ENCODE measurements at regions not wholly inside any gene's neighbourhood (a gene's known extent, or its start where the extent isn't known, plus 50 kb on each side); places are given as distances from the start of the nearest gene placed in this dataset.

- Histone ChIP-seq H3K36me3 (ENCODE audit: control insufficient read depth, insufficient read depth, low read length) (no peaks in the 10 kb centered on the region), H3K9ac (ENCODE audit: low read length) (no peak overlapping the region), H3K27me3 (ENCODE audit: control insufficient read depth, insufficient read depth, low read length) (peaks cover 5% of the 10 kb centered on the region), H3K27ac (ENCODE audit: low read depth, low read length) (no peak overlapping the region), H3K4me1 (ENCODE audit: control insufficient read depth, insufficient read depth, low read length) (peaks cover 16% of the 10 kb centered on the region), H3K9me3 (ENCODE audit: control insufficient read depth, insufficient read depth, low read depth, low read length) (no peaks in the 10 kb centered on the region), H3K4me3 (ENCODE audit: low read depth, low read length) (no peak overlapping the region)
These were observed 374.9 kb upstream of the RAB6C start for GRCh38 chr2:129604560-129604959.

GRCh38 chr2:129605646-129606045 lies 373.8 kb upstream of the RAB6C start:
- Histone ChIP-seq H3K27me3 (ENCODE audit: control insufficient read depth, insufficient read depth, low read length) (peaks cover 5% of the 10 kb centered on the region), H3K27ac (ENCODE audit: low read depth, low read length) (no peak overlapping the region), H3K36me3 (ENCODE audit: control insufficient read depth, insufficient read depth, low read length) (no peaks in the 10 kb centered on the region), H3K4me1 (ENCODE audit: control insufficient read depth, insufficient read depth, low read length) (peaks cover 16% of the 10 kb centered on the region), H3K9ac (ENCODE audit: low read length) (no peak overlapping the region), H3K9me3 (ENCODE audit: control insufficient read depth, insufficient read depth, low read depth, low read length) (no peaks in the 10 kb centered on the region), H3K4me3 (ENCODE audit: low read depth, low read length) (no peak overlapping the region)

GRCh38 chr2:129606496-129607270 lies 372.8 kb upstream of the RAB6C start:
- H3K27ac ChIP-seq (ENCODE audit: low read depth, low read length), result no peak overlapping the region
- no peaks in the 10 kb centered on the region for H3K36me3 ChIP-seq (ENCODE audit: control insufficient read depth, insufficient read depth, low read length)
- no peak overlapping the region for H3K9ac ChIP-seq (ENCODE audit: low read length)
- peaks cover 16% of the 10 kb centered on the region for H3K4me1 ChIP-seq (ENCODE audit: control insufficient read depth, insufficient read depth, low read length)
- H3K27me3 ChIP-seq (ENCODE audit: control insufficient read depth, insufficient read depth, low read length), result peaks cover 5% of the 10 kb centered on the region
- H3K4me3 ChIP-seq (ENCODE audit: low read depth, low read length), result no peak overlapping the region
- no peaks in the 10 kb centered on the region for H3K9me3 ChIP-seq (ENCODE audit: control insufficient read depth, insufficient read depth, low read depth, low read length)

DNA sequence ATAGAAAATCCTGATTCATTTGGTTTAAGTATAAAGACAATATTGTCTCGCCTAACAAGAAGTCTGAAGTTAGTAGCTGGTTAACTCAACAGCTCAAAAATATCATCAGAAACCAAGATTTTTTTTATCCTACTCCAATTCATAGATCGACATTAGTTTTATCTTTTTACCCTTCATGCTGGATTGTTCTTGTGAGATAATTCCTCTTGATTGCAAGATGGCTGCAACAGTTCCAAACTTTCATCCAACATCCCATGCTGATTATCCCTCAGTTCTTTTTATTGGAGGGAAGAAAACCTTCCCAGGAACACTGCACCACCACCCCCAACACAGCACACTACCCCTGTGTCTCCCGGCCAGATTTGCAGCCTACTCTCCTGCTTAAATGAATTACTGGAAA lies 370.2 kb upstream of the RAB6C start:
- H3K36me3 ChIP-seq (ENCODE audit: control insufficient read depth, insufficient read depth, low read length), result no peaks in the 10 kb centered on the region
- no peak overlapping the region for H3K27ac ChIP-seq (ENCODE audit: low read depth, low read length)
- peaks cover 1% of the 10 kb centered on the region for H3K27me3 ChIP-seq (ENCODE audit: control insufficient read depth, insufficient read depth, low read length)

GRCh38 chr2:129610766-129611165 lies 368.7 kb upstream of the RAB6C start:
- Histone ChIP-seq H3K36me3 (ENCODE audit: control insufficient read depth, insufficient read depth, low read length) (no peaks in the 10 kb centered on the region), H3K9ac (ENCODE audit: low read length) (no peak overlapping the region), H3K4me1 (ENCODE audit: control insufficient read depth, insufficient read depth, low read length) (peaks cover 18% of the 10 kb centered on the region), H3K9me3 (ENCODE audit: control insufficient read depth, insufficient read depth, low read depth, low read length) (no peaks in the 10 kb centered on the region), H3K27me3 (ENCODE audit: control insufficient read depth, insufficient read depth, low read length) (no peaks in the 10 kb centered on the region; the same call in 1 of the 2 replicates), H3K27ac (ENCODE audit: low read depth, low read length) (no peak overlapping the region), H3K4me3 (ENCODE audit: low read depth, low read length) (no peak overlapping the region)

More for the DNA sequence above, 370.2 kb upstream of the RAB6C start:
- H3K9ac ChIP-seq (ENCODE audit: low read length), result no peak overlapping the region
- H3K4me1 ChIP-seq (ENCODE audit: control insufficient read depth, insufficient read depth, low read length), result peaks cover 16% of the 10 kb centered on the region
- H3K4me3 ChIP-seq (ENCODE audit: low read depth, low read length), result no peak overlapping the region
- H3K9me3 ChIP-seq (ENCODE audit: control insufficient read depth, insufficient read depth, low read depth, low read length), result no peaks in the 10 kb centered on the region

DNA sequence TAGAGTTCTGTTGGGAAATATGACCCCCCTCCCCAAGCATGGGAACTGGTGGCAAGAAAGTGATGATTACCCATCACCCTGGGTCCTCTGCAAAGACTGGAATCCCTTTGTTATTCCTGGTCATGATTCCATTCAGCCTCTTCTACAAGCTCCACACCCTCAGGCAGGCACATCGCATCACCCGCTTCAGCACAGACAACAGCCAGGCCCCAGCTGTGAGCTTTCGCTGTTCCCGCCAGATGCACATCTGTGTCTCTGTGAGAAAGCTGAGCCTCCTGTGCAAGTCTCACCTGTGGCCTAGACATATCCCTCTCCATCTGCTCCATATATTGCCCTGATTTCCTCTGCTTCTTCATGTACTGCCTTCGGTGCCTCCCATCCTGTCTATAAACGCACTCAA lies 368.0 kb upstream of the RAB6C start:
- no peaks in the 10 kb centered on the region for H3K27me3 ChIP-seq (ENCODE audit: control insufficient read depth, insufficient read depth, low read length)
- H3K4me1 ChIP-seq (ENCODE audit: control insufficient read depth, insufficient read depth, low read length), result peaks cover 11% of the 10 kb centered on the region
- no peak overlapping the region for H3K9ac ChIP-seq (ENCODE audit: low read length)
- H3K36me3 ChIP-seq (ENCODE audit: control insufficient read depth, insufficient read depth, low read length), result no peaks in the 10 kb centered on the region
- H3K4me3 ChIP-seq (ENCODE audit: low read depth, low read length), result no peak overlapping the region
- H3K27ac ChIP-seq (ENCODE audit: low read depth, low read length), result no peak overlapping the region
- H3K9me3 ChIP-seq (ENCODE audit: control insufficient read depth, insufficient read depth, low read depth, low read length), result no peaks in the 10 kb centered on the region

DNA sequence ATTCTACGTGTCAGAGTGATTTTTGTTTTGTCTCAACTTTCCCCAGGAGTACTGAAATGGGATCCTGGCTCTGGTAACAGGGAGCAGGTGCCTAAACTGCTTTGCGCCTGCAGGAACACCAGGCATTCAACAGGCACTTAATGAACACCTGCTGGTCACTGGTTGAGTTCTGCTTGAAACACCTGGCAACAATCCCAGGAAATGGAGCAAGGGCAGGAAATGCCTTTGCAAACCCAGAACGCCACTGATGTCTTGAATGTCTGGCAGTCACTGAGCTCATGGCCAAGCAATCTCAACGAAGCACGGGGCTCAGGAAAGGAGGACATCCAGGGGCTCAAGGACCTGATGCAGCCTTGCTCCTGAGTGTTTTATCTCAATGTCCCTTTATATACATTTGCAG lies 360.0 kb upstream of the RAB6C start:
- Histone ChIP-seq H3K4me3 (ENCODE audit: low read depth, low read length) (no peak overlapping the region), H3K4me1 (ENCODE audit: control insufficient read depth, insufficient read depth, low read length) (peaks cover 10% of the 10 kb centered on the region; the same call in 1 of the 2 replicates), H3K27me3 (ENCODE audit: control insufficient read depth, insufficient read depth, low read length) (no peaks in the 10 kb centered on the region)

DNA sequence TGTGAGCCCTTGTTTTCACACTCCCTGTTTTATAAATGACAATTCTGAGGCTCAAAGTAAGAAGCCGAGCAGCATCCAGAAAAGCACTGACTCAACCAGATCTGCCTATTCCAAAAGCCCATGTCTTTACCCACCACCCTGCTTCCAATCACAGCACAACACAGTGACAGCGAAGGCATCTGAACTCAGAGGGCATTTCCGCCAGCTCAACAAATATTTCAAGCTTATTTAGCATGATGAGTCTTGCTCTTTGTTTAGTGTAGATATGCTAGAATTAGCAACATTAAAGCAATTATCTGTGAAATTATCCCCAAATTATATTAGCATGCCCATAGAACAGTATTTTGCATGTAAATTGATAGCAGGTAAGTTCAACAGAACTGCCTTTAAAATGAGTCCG lies 359.1 kb upstream of the RAB6C start:
- H3K27me3 ChIP-seq (ENCODE audit: control insufficient read depth, insufficient read depth, low read length), result no peaks in the 10 kb centered on the region
- H3K9ac ChIP-seq (ENCODE audit: low read length), result no peak overlapping the region
- H3K4me3 ChIP-seq (ENCODE audit: low read depth, low read length), result no peak overlapping the region
- H3K9me3 ChIP-seq (ENCODE audit: control insufficient read depth, insufficient read depth, low read depth, low read length), result no peaks in the 10 kb centered on the region
- peaks cover 7% of the 10 kb centered on the region; the same call in 1 of the 2 replicates for H3K4me1 ChIP-seq (ENCODE audit: control insufficient read depth, insufficient read depth, low read length)
- no peaks in the 10 kb centered on the region for H3K36me3 ChIP-seq (ENCODE audit: control insufficient read depth, insufficient read depth, low read length)
- no peak overlapping the region for H3K27ac ChIP-seq (ENCODE audit: low read depth, low read length)

More for the DNA sequence above, 360.0 kb upstream of the RAB6C start:
- no peak overlapping the region for H3K27ac ChIP-seq (ENCODE audit: low read depth, low read length)
- H3K9me3 ChIP-seq (ENCODE audit: control insufficient read depth, insufficient read depth, low read depth, low read length), result no peaks in the 10 kb centered on the region
- H3K36me3 ChIP-seq (ENCODE audit: control insufficient read depth, insufficient read depth, low read length), result no peaks in the 10 kb centered on the region
- no peak overlapping the region for H3K9ac ChIP-seq (ENCODE audit: low read length)

DNA sequence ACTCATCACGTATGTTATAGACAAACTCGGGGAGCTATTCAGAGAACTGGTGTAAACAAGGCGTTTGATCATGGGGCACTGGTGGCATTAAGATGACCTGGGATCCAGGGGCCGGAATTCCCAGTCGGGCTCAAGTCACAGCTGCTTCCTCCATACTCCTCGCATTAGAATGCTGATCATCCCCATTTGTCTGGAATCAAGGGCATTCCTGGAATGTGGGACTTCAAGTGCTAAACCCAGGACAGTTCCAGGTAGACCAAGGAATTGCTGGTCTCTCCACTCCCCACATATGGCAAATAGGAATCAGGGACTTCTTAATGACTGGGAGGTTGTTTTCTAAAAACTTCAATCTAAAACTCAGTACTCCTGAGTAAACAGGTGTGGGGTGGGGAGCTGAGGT lies 355.7 kb upstream of the RAB6C start:
- Histone ChIP-seq H3K36me3 (ENCODE audit: control insufficient read depth, insufficient read depth, low read length) (no peaks in the 10 kb centered on the region), H3K4me3 (ENCODE audit: low read depth, low read length) (no peak overlapping the region), H3K4me1 (ENCODE audit: control insufficient read depth, insufficient read depth, low read length) (peaks cover 7% of the 10 kb centered on the region; the same call in 1 of the 2 replicates), H3K9me3 (ENCODE audit: control insufficient read depth, insufficient read depth, low read depth, low read length) (no peaks in the 10 kb centered on the region), H3K27me3 (ENCODE audit: control insufficient read depth, insufficient read depth, low read length) (no peaks in the 10 kb centered on the region), H3K27ac (ENCODE audit: low read depth, low read length) (no peak overlapping the region), H3K9ac (ENCODE audit: low read length) (no peak overlapping the region)

DNA sequence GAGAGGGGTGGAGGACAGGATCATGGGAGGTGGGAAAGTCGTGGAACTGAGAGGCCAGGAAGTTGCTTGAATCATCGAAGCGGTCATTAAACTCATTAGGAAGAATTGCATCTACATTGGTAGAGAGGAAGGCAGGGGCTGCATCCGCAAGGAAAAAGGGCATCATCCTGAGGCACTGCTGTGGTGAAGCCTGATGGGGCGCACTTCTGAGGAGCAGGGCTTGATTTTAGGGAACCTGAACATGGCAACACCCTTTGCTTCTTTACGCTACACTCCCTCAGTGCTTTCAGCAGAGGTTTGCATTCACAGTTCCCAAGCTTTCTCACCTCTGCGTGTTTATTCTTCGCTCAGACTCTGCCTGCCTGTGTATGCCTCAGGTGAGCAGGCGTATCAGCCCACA lies 352.0 kb upstream of the RAB6C start:
- Histone ChIP-seq H3K27me3 (ENCODE audit: control insufficient read depth, insufficient read depth, low read length) (no peaks in the 10 kb centered on the region), H3K4me1 (ENCODE audit: control insufficient read depth, insufficient read depth, low read length) (peaks cover 3% of the 10 kb centered on the region; the same call in 1 of the 2 replicates), H3K9ac (ENCODE audit: low read length) (no peak overlapping the region), H3K27ac (ENCODE audit: low read depth, low read length) (no peak overlapping the region), H3K9me3 (ENCODE audit: control insufficient read depth, insufficient read depth, low read depth, low read length) (no peaks in the 10 kb centered on the region), H3K36me3 (ENCODE audit: control insufficient read depth, insufficient read depth, low read length) (no peaks in the 10 kb centered on the region), H3K4me3 (ENCODE audit: low read depth, low read length) (no peak overlapping the region)

DNA sequence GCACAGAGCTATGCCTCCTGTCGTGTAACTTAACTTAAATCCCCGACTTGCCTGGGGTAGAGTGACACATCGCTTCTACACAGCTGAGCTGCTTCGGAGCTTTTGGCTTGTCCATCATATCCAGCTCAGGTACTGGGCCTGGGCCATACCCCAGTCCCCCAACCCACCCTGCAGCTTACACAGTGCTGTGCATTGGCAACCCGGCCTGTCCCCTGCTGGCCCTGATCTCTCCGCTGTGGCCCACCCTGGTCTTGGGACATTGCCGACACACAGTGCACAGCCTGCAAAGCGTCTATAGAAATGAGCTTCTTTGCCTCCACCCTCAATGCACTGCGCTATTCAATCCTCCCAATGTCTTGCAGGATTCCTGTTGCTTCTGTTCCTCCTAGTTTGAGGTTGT lies 342.8 kb upstream of the RAB6C start:
- Histone ChIP-seq H3K4me3 (ENCODE audit: low read depth, low read length) (no peak overlapping the region), H3K27ac (ENCODE audit: low read depth, low read length) (no peak overlapping the region), H3K9ac (ENCODE audit: low read length) (no peak overlapping the region), H3K36me3 (ENCODE audit: control insufficient read depth, insufficient read depth, low read length) (no peaks in the 10 kb centered on the region), H3K9me3 (ENCODE audit: control insufficient read depth, insufficient read depth, low read depth, low read length) (no peaks in the 10 kb centered on the region), H3K27me3 (ENCODE audit: control insufficient read depth, insufficient read depth, low read length) (no peaks in the 10 kb centered on the region), H3K4me1 (ENCODE audit: control insufficient read depth, insufficient read depth, low read length) (0 out of 2 replicates have a peak, but pooled peaks cover 4% of the 10 kb centered on the region)
